H1 (cell line): ENCODE measurements at regions not wholly inside any gene's neighbourhood (a gene's known extent, or its start where the extent isn't known, plus 50 kb on each side); places are given as distances from the start of the nearest gene placed in this dataset.

Experiments used
- CTCF ChIA-PET: fragments of 300-600 bp; sonication (Branson Sonifier 250); formaldehyde crosslinking; loops from one replicate; lab custom pipeline; 2021; ENCODE audit not compliant: partially characterized antibody; lab: Charles Lee
- POLR2A ChIA-PET: fragments of 300-600 bp; sonication (Branson Sonifier 250); formaldehyde crosslinking; loops from one replicate; lab custom pipeline; 2021; ENCODE audit warnings: inconsistent platforms; ENCODE audit not compliant: partially characterized antibody; lab: Charles Lee
- DNase-seq, 2 experiments: peaks; one replicate each; pipeline versions ENCODE4 v3.0.0 to v3.0.0-alpha.2; 2010 to 2022; ENCODE audit warnings: low spot score in 2 of 2, low read depth in 1 of 2, mixed read lengths in 1 of 2
- FAIRE-seq: peaks from 2 replicates; lab custom pipeline; 2011; peaks lifted over from hg19 to GRCh38; lab: Jason Lieb, UNC
- H2AFZ ChIP-seq: 2 replicates; pipeline ENCODE4 v1.8.1; 2012; ENCODE audit warnings: low read length, inconsistent platforms
- H2AK5ac ChIP-seq: 2 replicates; pipeline ENCODE4 v1.6.1; 2013; ENCODE audit warnings: low read depth, low read length
- H2BK120ac ChIP-seq: replicated peaks from 2 replicates; pipeline ENCODE3; 2013; ENCODE audit warnings: low read depth, low read length, inconsistent platforms
- H2BK12ac ChIP-seq: 2 replicates; pipeline ENCODE4 v1.6.1; 2013; ENCODE audit warnings: low read depth, low read length
- H2BK15ac ChIP-seq: 2 replicates; pipeline ENCODE4 v1.6.1; 2013; ENCODE audit warnings: low read length
- H2BK20ac ChIP-seq: 2 replicates; pipeline ENCODE4 v1.6.1; 2013; ENCODE audit warnings: low read length
- H2BK5ac ChIP-seq: 2 replicates; pipeline ENCODE4 v1.6.1; 2013; ENCODE audit warnings: low read depth, low read length
- H3K14ac ChIP-seq: 2 replicates; pipeline ENCODE4 v1.6.1; 2013; ENCODE audit warnings: inconsistent platforms; ENCODE audit not compliant: insufficient read length
- H3K18ac ChIP-seq: 2 replicates; pipeline ENCODE4 v1.6.1; 2013; ENCODE audit warnings: low read length; ENCODE audit errors: extremely low read depth
- H3K23ac ChIP-seq: 2 replicates; pipeline ENCODE4 v1.6.1; 2013; ENCODE audit warnings: inconsistent platforms; ENCODE audit not compliant: insufficient read length
- H3K23me2 ChIP-seq: 2 replicates; pipeline ENCODE4 v1.6.1; 2013; ENCODE audit warnings: low read depth, low read length
- H3K27ac ChIP-seq: 2 replicates; pipeline ENCODE4 v1.6.1; 2011; ENCODE audit warnings: low read depth, low read length, inconsistent platforms
- H3K27me3 ChIP-seq, 4 experiments: replicated peaks in 1 of 4; 1 replicate in 1 of 4; 2 replicates in 3 of 4; pipeline versions ENCODE4 v1.6.1 to v1.8.1; 2011 to 2013; ENCODE audit warnings: low read length in 3 of 4, mild to moderate bottlenecking in 3 of 4, inconsistent platforms in 2 of 4, mixed read lengths in 2 of 4, moderate library complexity in 1 of 4; ENCODE audit not compliant: control insufficient read depth in 3 of 4, insufficient read depth in 3 of 4; ENCODE audit errors: extremely low read depth in 1 of 4
- H3K36me3 ChIP-seq, 4 experiments: 2 replicates each; pipeline versions ENCODE4 v1.6.1 to v1.8.1; 2011 to 2013; ENCODE audit warnings: mild to moderate bottlenecking in 4 of 4, low read length in 3 of 4, moderate library complexity in 2 of 4, control low read depth in 1 of 4, inconsistent platforms in 1 of 4; ENCODE audit not compliant: insufficient read depth in 4 of 4, control insufficient read depth in 2 of 4
- H3K4ac ChIP-seq: replicated peaks from 2 replicates; pipeline ENCODE3; 2013; ENCODE audit warnings: low read length, low read depth, mixed read lengths, inconsistent platforms; ENCODE audit not compliant: insufficient read length
- H3K4me1 ChIP-seq, 4 experiments: replicated peaks in 1 of 4; 1 replicate in 1 of 4; 2 replicates in 3 of 4; pipeline versions ENCODE4 v1.6.1 to v1.8.1; 2011 to 2013; ENCODE audit warnings: low read length in 3 of 4, inconsistent platforms in 2 of 4, mixed read lengths in 1 of 4; ENCODE audit not compliant: insufficient read depth in 4 of 4, control insufficient read depth in 3 of 4
- H3K4me2 ChIP-seq, 2 experiments: 2 replicates each; pipeline versions ENCODE4 v1.6.1 to v1.8.1; 2011 to 2013; ENCODE audit warnings: low read depth in 2 of 2, low read length in 2 of 2, control low read depth in 1 of 2, inconsistent platforms in 1 of 2, mild to moderate bottlenecking in 1 of 2; ENCODE audit not compliant: insufficient read depth in 1 of 2
- H3K4me3 ChIP-seq, 4 experiments: fragments of 200-600, 300-600 bp in 1 of 4; sonication (generic), shearing (Covaris generic), sonication (Bioruptor Twin) in 1 of 4; 2 replicates each; pipeline versions ENCODE4 v1.5.1 to v1.8.1; 2011 to 2016; ENCODE audit warnings: low read length in 4 of 4, low read depth in 3 of 4, control low read depth in 2 of 4, inconsistent platforms in 2 of 4, mild to moderate bottlenecking in 2 of 4, mixed read lengths in 1 of 4, moderate library complexity in 1 of 4; ENCODE audit not compliant: insufficient read depth in 2 of 4; ENCODE audit errors: extremely low read depth in 1 of 4
- H3K56ac ChIP-seq: replicated peaks from 2 replicates; pipeline ENCODE3; 2013; ENCODE audit warnings: low read depth, mild to moderate bottlenecking, mixed read lengths, low read length, inconsistent platforms; ENCODE audit not compliant: insufficient read length
- H3K79me1 ChIP-seq: 2 replicates; pipeline ENCODE4 v1.6.1; 2013; ENCODE audit warnings: low read depth, low read length, control low read depth
- H3K79me2 ChIP-seq, 2 experiments: 2 replicates each; pipeline versions ENCODE4 v1.6.1 to v1.8.1; 2012 to 2013; ENCODE audit warnings: low read length in 2 of 2, mild to moderate bottlenecking in 2 of 2, inconsistent platforms in 1 of 2; ENCODE audit not compliant: insufficient read depth in 2 of 2, control insufficient read depth in 1 of 2
- H3K9ac ChIP-seq, 4 experiments: replicated peaks in 1 of 4; 1 replicate in 1 of 4; 2 replicates in 3 of 4; pipeline versions ENCODE4 v1.6.1 to v1.8.1; 2011 to 2013; ENCODE audit warnings: low read depth in 3 of 4, low read length in 3 of 4, control low read depth in 2 of 4, mild to moderate bottlenecking in 2 of 4, moderate library complexity in 2 of 4, inconsistent platforms in 1 of 4; ENCODE audit errors: extremely low read depth in 1 of 4
- H3K9me3 ChIP-seq, 2 experiments: 2 replicates each; pipeline versions ENCODE4 v1.6.1 to v1.8.1; 2012 to 2013; ENCODE audit warnings: mild to moderate bottlenecking in 2 of 2, moderate library complexity in 2 of 2, control low read depth in 1 of 2, inconsistent platforms in 1 of 2, low read depth in 1 of 2, low read length in 1 of 2, mixed read lengths in 1 of 2; ENCODE audit not compliant: insufficient read depth in 2 of 2
- H4K20me1 ChIP-seq, 2 experiments: replicated peaks in 1 of 2; 2 replicates each; pipeline versions ENCODE3 to v1.8.1; 2011 to 2013; ENCODE audit warnings: inconsistent platforms in 2 of 2, low read length in 2 of 2, mild to moderate bottlenecking in 1 of 2; ENCODE audit not compliant: insufficient read depth in 2 of 2, control insufficient read depth in 1 of 2
- H4K5ac ChIP-seq: 2 replicates; pipeline ENCODE4 v1.6.1; 2013; ENCODE audit warnings: low read length, low read depth, mixed read lengths, inconsistent platforms; ENCODE audit not compliant: insufficient read length
- H4K8ac ChIP-seq: 2 replicates; pipeline ENCODE4 v1.8.0; 2013; ENCODE audit warnings: mild to moderate bottlenecking, moderate library complexity, low read length, inconsistent platforms; ENCODE audit not compliant: insufficient read depth; ENCODE audit errors: extremely low read depth
- H4K91ac ChIP-seq: replicated peaks from 2 replicates; pipeline ENCODE3; 2013; ENCODE audit warnings: low read length, mixed read lengths, inconsistent platforms; ENCODE audit not compliant: insufficient read length
- CREB1 ChIP-seq: IDR thresholded peaks from 2 replicates; pipeline ENCODE4 v1.6.1; 2012; ENCODE audit warnings: inconsistent platforms
- CTBP2 ChIP-seq: IDR thresholded peaks from 2 replicates; pipeline ENCODE4 v1.7.0; 2011; ENCODE audit warnings: borderline replicate concordance, mild to moderate bottlenecking, moderate library complexity, mixed read lengths, low read length; ENCODE audit not compliant: insufficient read depth, insufficient read length
- GTF2F1 ChIP-seq: IDR thresholded peaks from 2 replicates; pipeline ENCODE4 v1.6.1; 2012; ENCODE audit warnings: low read depth, low read length, improper control_type of control experiment, borderline replicate concordance
- HDAC6 ChIP-seq: IDR thresholded peaks from one replicate; pipeline ENCODE4 v1.7.1; 2012; ENCODE audit warnings: low read depth, mild to moderate bottlenecking, inconsistent platforms, low read length, moderate library complexity
- KDM5A ChIP-seq: fragments of 200-600 bp; IDR thresholded peaks from 2 replicates; pipeline ENCODE4 v1.7.1; 2012; ENCODE audit warnings: mild to moderate bottlenecking, low read length, inconsistent platforms, mixed read lengths
- MAFK ChIP-seq: IDR thresholded peaks from 2 replicates; pipeline ENCODE4 v1.6.1; 2012; ENCODE audit warnings: low read depth, mild to moderate bottlenecking, improper control_type of control experiment, low read length
- NRF1 ChIP-seq: IDR thresholded peaks from 2 replicates; pipeline ENCODE4 v1.6.1; 2011; ENCODE audit warnings: mild to moderate bottlenecking, low read depth, low read length, improper control_type of control experiment
- POLR2A ChIP-seq, 2 experiments: IDR thresholded peaks; 1 replicate in 1 of 2; 2 replicates in 1 of 2; pipeline ENCODE4 v1.6.1; 2011; ENCODE audit warnings: low read depth in 2 of 2, low read length in 2 of 2, mild to moderate bottlenecking in 2 of 2; ENCODE audit errors: control extremely low read depth in 1 of 2
- RAD21 ChIP-seq, 2 experiments: IDR thresholded peaks in 1 of 2; conservative IDR thresholded peaks in 1 of 2; 2 replicates each; pipeline ENCODE4 v1.6.1; 2011; ENCODE audit warnings: low read depth in 2 of 2, low read length in 2 of 2, improper control_type of control experiment in 1 of 2, inconsistent platforms in 1 of 2, mild to moderate bottlenecking in 1 of 2, moderate library complexity in 1 of 2
- RBBP5 ChIP-seq: IDR thresholded peaks from 2 replicates; pipeline ENCODE4 v1.7.1; 2012; ENCODE audit warnings: low read depth, mild to moderate bottlenecking, inconsistent platforms, low read length, moderate library complexity, borderline replicate concordance
- RFX5 ChIP-seq: IDR thresholded peaks from 2 replicates; pipeline ENCODE4 v1.6.1; 2011; ENCODE audit warnings: low read depth, low read length, improper control_type of control experiment, borderline replicate concordance
- SAP30 ChIP-seq: fragments of 300-600 bp; sonication (generic); IDR thresholded peaks from 2 replicates; pipeline ENCODE4 v1.7.1; 2012; ENCODE audit warnings: low read length, moderate library complexity, mild to moderate bottlenecking, inconsistent platforms; ENCODE audit not compliant: insufficient read depth, insufficient replicate concordance
- SIX5 ChIP-seq: IDR thresholded peaks from 2 replicates; pipeline ENCODE4 v1.6.1; 2011; ENCODE audit warnings: mild to moderate bottlenecking, low read depth, low read length
- SRF ChIP-seq: IDR thresholded peaks from 2 replicates; pipeline ENCODE4 v1.6.1; 2011; ENCODE audit warnings: mild to moderate bottlenecking, low read depth, low read length, moderate library complexity
- TEAD4 ChIP-seq: IDR thresholded peaks from 2 replicates; pipeline ENCODE4 v1.6.1; 2012; ENCODE audit warnings: low read depth, low read length, inconsistent platforms, mixed read lengths
- ZNF274 ChIP-seq: IDR thresholded peaks from 2 replicates; pipeline ENCODE4 v1.7.0; 2012; ENCODE audit warnings: low read length, borderline replicate concordance; ENCODE audit errors: extremely low read depth
- WGBS, 2 experiments: shearing (Covaris generic) in 1 of 2; methylation state at CpG; one replicate each; pipeline versions ENCODE4 v1.1.6 to v1.1.7; 2013 to 2015; ENCODE audit warnings: low lambda C conversion rate in 2 of 2, mixed read lengths in 2 of 2, inconsistent platforms in 1 of 2, low coverage in 1 of 2, missing lambda C conversion rate in 1 of 2; ENCODE audit not compliant: insufficient replicate concordance in 2 of 2, insufficient coverage in 1 of 2, insufficient read length in 1 of 2; ENCODE audit errors: extremely low coverage in 1 of 2, missing lambda C conversion rate in 1 of 2; 5-methylcytosine and 5-hydroxymethylcytosine counted together

DNA sequence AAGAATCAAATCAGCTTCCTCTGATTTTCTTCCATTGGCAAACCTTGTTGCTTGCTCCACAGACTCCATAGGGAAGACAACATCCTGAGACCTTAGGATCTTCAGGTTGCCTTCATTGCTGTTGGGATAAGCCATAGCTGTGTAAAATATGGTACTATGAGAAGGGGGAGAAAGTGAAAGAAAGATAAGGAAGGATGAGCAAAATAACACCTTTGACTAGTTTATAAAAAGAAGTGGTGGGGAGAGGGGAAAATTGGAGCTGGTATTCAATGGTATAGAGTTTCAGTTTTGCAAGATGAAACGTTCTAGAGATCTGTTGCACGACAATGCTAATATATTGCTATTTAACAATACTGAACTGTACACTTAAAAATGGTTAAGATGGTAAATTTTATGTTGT, 180.4 kb upstream of the PHYHIPL start:
- H2AK5ac ChIP-seq: no peak overlapping the region
- FAIRE-seq: no peak
- TF ChIP-seq RAD21 (IDR thresholded peaks at IDR 0.05 in 1 of 2, conservative IDR thresholded peaks at IDR 0.05 in 1 of 2; ENCODE audit: low read depth in 2 of 2, low read length in 2 of 2): no peak
- no peak for TF ChIP-seq ZNF274
- no peak for TF ChIP-seq GTF2F1
- no peak for TF ChIP-seq SAP30
- no peak for TF ChIP-seq RBBP5
- no peak for TF ChIP-seq RFX5
- no peak for TF ChIP-seq MAFK
- no peak for TF ChIP-seq KDM5A
- no peak for TF ChIP-seq NRF1
- no peak for TF ChIP-seq POLR2A (IDR thresholded peaks at IDR 0.05; ENCODE audit: control extremely low read depth in 1 of 2, low read depth in 2 of 2, low read length in 2 of 2)
- no peak for TF ChIP-seq TEAD4
- TF ChIP-seq HDAC6: no peak
- TF ChIP-seq CREB1: no peak
- no peak for TF ChIP-seq SRF
- TF ChIP-seq SIX5: no peak
- TF ChIP-seq CTBP2: no peak

More for the DNA sequence above, 180.4 kb upstream of the PHYHIPL start:
- no peaks in the 10 kb centered on the region for H3K23me2 ChIP-seq
- H3K4me1 ChIP-seq: no peaks in the 10 kb centered on the region
- peaks cover under 1 to 4% of the 10 kb centered on the region in 2 experiments; a peak in 1 of 4 replicates for H3K9me3 ChIP-seq
- H3K27me3 ChIP-seq: peaks cover 0 to 1% (median 0%) of the 10 kb centered on the region in 4 experiments; a peak in 1 of 7 replicates
- no peak overlapping the region for H3K4me3 ChIP-seq
- no peak overlapping the region for H3K4me2 ChIP-seq
- CTCF ChIA-PET: interaction anchor here (0.9 kb wide), 1 partner anchor 186 kb away, joined by 3 read pairs; no protein-coding TSS in a partner anchor
- no peak overlapping the region for H4K8ac ChIP-seq
- H3K79me1 ChIP-seq: no peaks in the 10 kb centered on the region
- H4K20me1 ChIP-seq: no peaks in the 10 kb centered on the region
- WGBS, 2 experiments: 96% methylated on average over 2 of the region's 2 CpGs; no CpG with 5 or more reads in 1 of the 2 experiments
- DNase-seq: no peak
- no peak overlapping the region for H3K9ac ChIP-seq
- H4K5ac ChIP-seq: no peak overlapping the region
- no peak overlapping the region for H3K18ac ChIP-seq
- POLR2A ChIA-PET: no interaction called here
- H4K91ac ChIP-seq: no peak overlapping the region
- H3K14ac ChIP-seq: no peak overlapping the region
- H3K79me2 ChIP-seq: no peaks in the 10 kb centered on the region
- H2BK15ac ChIP-seq: no peak overlapping the region
- no peak overlapping the region for H3K27ac ChIP-seq
- H2AFZ ChIP-seq: no peak overlapping the region
- H3K56ac ChIP-seq: no peak overlapping the region
- H2BK5ac ChIP-seq: no peak overlapping the region
- no peaks in the 10 kb centered on the region for H3K36me3 ChIP-seq
- no peak overlapping the region for H2BK12ac ChIP-seq
- H2BK20ac ChIP-seq: no peak overlapping the region
- no peak overlapping the region for H3K23ac ChIP-seq
- no peak overlapping the region for H3K4ac ChIP-seq
- no peak overlapping the region for H2BK120ac ChIP-seq
